Skeletal muscle cell (primary cell): ENCODE measurements at regions not wholly inside any gene's neighbourhood (a gene's known extent, or its start where the extent isn't known, plus 50 kb on each side); places are given as distances from the start of the nearest gene placed in this dataset.
"Not testable (repeated sequence)": the region's sequence is repeated elsewhere in the genome, so short reads cannot be mapped to it uniquely, and the experiment has no call there.

Source experiments
- DNase-seq: peaks from one replicate; pipeline ENCODE4 v3.0.0-alpha.2; 2010; ENCODE audit warnings: low read depth
- H3K4me3 ChIP-seq: 2 replicates; pipeline ENCODE4 v1.5.1; 2011; ENCODE audit warnings: low read depth, mild to moderate bottlenecking, control low read depth, low read length, moderate library complexity

GRCh38 chr3:39651256-39651655, 158.2 kb upstream of the MYRIP start:
- not testable (repeated sequence) for H3K4me3 ChIP-seq, DNase-seq

- DNase-seq = no peak
- no peak overlapping the region for H3K4me3 ChIP-seq
Measured at GRCh38 chr3:39651993-39652739, 157.2 kb upstream of the MYRIP start.

- not testable (repeated sequence) for H3K4me3 ChIP-seq, DNase-seq
Measured at GRCh38 chr3:39655718-39656117, 153.7 kb upstream of the MYRIP start.

DNA sequence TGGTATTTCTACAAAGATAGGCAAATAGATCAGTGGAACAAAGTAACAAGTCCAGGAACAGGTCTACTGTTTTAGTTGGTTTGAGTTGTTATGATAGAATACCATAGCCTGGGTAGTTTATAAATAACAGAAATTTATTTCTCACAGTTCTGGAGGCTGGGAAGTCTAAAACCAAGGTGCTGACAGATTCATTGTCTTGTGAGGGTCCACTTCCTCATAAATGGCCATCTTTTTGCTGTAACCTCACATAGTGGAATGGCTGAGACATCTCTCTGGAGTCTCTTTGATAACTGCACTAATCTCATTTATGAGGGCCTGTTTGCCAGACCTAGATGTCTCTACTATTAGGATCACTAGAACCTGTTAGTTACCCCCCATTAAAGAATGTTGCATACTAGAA, 152.3 kb upstream of the MYRIP start:
- DNase-seq = no peak
- no peak overlapping the region for H3K4me3 ChIP-seq

- H3K4me3 ChIP-seq = no peak overlapping the region
- DNase-seq = no peak
Measured at GRCh38 chr3:39657775-39658174, 151.6 kb upstream of the MYRIP start.

DNA sequence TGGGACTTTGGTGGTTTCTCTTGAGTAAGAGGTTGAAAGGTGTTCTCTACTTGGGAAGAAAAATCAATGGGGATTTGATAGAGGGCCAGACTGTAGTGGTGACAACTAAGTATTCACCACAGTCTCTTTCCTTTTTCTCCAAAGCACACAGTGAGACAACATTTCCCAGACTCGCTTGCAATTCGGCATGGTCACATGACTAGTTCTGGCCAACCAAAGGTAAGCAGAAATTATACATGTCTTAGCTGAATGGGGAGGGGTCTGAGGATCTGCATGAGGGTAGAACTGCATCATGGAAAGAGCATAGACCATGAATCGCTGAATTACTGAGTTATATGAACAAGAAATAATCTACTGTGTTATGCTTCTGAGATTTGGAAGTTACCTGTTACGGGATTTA, 144.5 kb upstream of the MYRIP start:
- no peak for DNase-seq
- no peak overlapping the region for H3K4me3 ChIP-seq

DNA sequence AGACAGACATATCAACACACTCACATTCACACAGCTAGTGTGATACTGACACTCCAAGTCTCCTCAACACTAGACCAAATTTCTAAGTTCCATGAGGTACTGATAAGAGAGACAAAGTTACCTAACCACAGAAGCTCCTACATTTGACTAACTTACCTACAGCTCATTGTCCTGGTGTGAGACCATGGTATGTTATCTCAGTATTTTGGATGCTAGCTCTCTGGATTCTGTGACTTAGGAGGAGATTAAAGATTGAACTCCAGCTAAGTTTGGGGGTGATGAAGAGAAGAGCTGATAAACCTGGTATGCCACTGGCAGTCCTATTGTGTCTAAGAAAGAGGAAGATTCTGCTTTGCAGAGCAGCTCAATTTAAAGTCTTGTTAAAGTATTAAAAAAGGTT, 144.0 kb upstream of the MYRIP start:
- DNase-seq = no peak
- H3K4me3 ChIP-seq = no peak overlapping the region

DNA sequence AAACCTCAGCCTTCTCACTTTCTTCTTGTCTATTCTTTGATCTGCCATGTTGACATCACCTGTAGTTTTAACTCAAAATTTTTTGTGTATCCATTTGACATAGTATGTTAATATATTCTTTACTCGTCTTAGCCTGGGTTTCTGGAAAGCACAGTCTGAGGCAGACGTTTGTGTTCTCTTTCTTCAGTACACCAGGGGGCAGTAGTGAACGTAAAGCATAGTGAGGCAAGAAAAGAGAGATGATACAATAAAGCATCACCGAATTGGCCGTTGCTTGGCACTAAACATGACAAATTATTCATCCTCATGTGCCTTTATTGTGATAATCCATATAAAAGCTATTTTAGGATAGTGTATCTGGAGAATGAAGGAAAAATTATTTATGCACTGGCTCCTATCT, 141.0 kb upstream of the MYRIP start:
- peak; percentile 21 for DNase-seq
- H3K4me3 ChIP-seq = no peak overlapping the region

- peak; percentile 5 for DNase-seq
Measured at GRCh38 chr3:39671116-39671515, 138.3 kb upstream of the MYRIP start.

DNA sequence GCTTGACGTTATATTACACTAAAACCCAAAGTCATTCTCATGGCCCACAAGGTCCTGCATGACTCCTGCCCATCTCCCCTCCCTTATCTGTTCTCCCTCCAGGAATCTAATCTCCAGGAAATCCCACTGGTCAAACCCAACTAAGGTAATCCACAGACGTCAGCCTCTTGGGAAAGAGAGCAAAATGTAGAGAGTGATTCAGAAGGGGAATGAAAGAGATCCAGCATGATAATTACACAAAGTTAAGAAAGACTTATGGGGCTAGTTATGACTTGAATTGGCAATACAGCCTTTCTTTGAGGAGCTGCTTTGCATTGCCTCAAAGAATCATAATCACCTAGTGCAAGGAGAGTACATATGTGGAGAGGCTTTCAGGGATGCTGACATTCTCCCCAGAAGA, 137.8 kb upstream of the MYRIP start:
- H3K4me3 ChIP-seq = no peak overlapping the region
- DNase-seq = no peak

More at GRCh38 chr3:39671116-39671515, 138.3 kb upstream of the MYRIP start:
- no peak overlapping the region for H3K4me3 ChIP-seq

GRCh38 chr3:39705351-39705900, 104.0 kb upstream of the MYRIP start:
- H3K4me3 ChIP-seq = no peak overlapping the region
- peak; percentile 52 for DNase-seq

DNA sequence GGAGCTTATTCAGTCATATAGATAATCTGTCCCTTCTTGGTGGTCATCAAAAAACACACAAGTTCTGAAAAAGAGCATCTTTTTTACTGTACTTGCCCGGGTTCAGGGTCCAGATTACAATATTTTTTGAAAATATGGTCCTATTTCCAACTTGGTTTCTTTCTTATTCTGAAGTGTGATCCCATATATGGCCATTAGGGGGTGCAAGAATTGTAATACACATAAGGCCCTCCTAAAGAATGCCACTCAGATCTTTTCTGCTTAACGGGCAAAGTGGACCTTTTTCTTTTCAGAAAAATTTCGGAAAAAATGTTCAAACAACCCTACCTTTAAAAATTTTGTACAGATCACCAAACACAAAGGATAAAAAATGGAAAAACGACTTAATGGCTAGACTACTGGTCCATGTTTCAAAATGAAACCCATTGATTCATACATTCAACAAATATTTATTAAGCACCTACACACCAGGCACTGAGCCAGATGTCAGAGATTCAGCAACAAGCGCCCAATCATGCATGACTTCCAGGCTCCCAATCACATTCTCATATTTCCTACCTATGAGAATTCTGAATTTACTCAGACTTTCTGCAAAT, 102.0 kb upstream of the MYRIP start:
- no peak for DNase-seq
- H3K4me3 ChIP-seq = no peak overlapping the region

DNA sequence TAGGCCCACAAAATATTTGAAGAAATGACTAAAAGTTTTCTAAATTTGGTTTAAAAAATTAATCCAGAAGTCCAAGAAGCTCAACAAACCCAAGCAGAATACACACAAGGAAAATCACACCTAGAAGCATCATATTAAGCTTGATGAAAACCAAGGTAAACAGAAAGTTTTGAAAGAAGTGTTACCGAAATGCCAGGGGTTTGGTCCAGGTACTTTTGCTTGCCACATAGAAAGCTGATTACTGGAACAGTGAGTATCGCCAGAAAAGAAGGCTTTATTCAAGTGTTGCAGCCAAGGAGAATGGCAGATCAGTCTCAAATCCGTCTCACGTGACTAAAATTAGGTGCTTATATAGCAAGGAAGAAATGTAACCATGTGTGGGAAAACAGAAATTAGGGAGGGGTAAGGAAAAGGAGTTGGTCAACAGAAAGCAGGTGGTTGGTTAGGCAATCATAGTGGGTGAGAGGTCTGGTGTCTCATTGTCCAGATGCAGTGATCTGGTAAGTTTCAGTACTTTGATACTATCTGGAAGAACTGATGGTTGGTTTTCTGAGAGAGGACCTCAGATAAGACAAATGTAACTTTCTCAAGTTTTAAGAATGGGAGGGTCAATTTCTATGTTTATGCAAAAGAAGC, 96.9 kb upstream of the MYRIP start:
- no peak overlapping the region for H3K4me3 ChIP-seq
- no peak for DNase-seq

DNA sequence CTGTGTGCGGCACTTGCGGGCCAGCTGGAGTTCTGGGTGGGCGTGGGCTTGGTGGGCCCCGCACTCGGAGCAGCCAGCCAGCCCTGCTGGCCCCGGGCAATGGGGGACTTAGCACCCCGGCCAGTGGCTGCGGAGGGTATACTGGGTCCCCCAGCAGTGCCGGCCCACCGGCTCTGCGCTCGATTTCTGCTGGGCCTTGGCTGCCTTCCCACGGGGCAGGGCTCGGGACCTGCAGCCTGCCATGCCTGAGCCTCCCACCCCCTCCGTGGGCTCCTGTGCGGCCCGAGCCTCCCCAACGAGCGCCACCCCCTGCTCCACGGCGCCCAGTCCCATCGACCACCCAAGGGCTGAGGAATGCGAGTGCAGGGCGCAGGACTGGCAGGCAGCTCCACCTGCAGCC, 96.1 kb upstream of the MYRIP start:
- not testable (repeated sequence) for H3K4me3 ChIP-seq, DNase-seq

GRCh38 chr3:39716849-39717248, 92.6 kb upstream of the MYRIP start:
- H3K4me3 ChIP-seq = no peak overlapping the region
- no peak for DNase-seq

- peak; percentile 18 for DNase-seq
- H3K4me3 ChIP-seq = no peak overlapping the region
Measured at GRCh38 chr3:39718674-39719595, 90.5 kb upstream of the MYRIP start.

DNA sequence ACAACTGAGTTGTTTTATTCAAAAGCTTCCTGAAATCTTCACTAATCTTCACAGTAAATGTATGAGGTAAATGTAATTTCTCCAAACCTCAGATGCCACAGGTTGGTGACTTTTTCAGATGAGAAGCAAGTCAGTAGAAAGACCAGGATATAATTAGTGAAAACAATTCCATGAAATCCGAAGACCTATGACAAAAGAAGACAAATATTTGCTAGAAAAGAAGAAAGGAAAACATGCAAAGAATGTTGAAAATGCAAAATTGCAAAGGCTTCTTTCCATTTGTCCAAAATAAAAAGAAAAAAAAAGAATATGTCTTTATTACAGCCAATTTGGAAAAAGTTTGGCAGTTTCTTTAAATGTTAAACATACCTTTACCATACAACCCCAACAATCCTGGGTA, 88.3 kb upstream of the MYRIP start:
- DNase-seq = no peak
- H3K4me3 ChIP-seq = no peak overlapping the region

GRCh38 chr3:39724233-39724846, 85.1 kb upstream of the MYRIP start:
- no peak for DNase-seq
- no peak overlapping the region for H3K4me3 ChIP-seq

- no peak for DNase-seq
- H3K4me3 ChIP-seq = no peak overlapping the region
Measured at GRCh38 chr3:39725321-39725720, 84.1 kb upstream of the MYRIP start.
